ENCODE measurements at regions not wholly inside any gene's neighbourhood (a gene's known extent, or its start where the extent isn't known, plus 50 kb on each side); places are given as distances from the start of the nearest gene placed in this dataset.
A peak's percentile ranks its signal among the peaks of the same experiment; 100 is the strongest.
"Not testable (repeated sequence)": the region's sequence is repeated elsewhere in the genome, so short reads cannot be mapped to it uniquely, and the experiment has no call there.

DNA sequence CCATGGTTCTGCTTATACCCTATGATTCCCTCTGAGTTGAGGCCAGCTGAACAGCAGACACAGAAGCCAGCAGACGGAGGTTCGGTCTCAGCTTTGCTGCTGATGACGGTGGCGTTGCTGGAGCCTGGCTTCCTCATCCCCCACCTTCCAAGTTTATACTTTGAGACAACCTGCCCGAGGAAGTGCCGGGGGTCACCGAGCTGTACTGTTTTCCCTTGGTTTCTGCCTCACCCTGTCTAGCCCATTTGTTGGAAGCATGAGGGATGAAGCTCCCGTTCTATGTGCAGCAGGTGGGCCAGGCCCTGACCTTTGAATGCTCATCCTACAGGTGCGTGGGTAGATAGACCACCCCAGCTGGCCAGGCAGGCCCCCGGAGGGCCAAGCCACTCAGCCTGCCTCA is 117.3 kb downstream of the MYCN start:
- DNase-seq, result no peak

DNA sequence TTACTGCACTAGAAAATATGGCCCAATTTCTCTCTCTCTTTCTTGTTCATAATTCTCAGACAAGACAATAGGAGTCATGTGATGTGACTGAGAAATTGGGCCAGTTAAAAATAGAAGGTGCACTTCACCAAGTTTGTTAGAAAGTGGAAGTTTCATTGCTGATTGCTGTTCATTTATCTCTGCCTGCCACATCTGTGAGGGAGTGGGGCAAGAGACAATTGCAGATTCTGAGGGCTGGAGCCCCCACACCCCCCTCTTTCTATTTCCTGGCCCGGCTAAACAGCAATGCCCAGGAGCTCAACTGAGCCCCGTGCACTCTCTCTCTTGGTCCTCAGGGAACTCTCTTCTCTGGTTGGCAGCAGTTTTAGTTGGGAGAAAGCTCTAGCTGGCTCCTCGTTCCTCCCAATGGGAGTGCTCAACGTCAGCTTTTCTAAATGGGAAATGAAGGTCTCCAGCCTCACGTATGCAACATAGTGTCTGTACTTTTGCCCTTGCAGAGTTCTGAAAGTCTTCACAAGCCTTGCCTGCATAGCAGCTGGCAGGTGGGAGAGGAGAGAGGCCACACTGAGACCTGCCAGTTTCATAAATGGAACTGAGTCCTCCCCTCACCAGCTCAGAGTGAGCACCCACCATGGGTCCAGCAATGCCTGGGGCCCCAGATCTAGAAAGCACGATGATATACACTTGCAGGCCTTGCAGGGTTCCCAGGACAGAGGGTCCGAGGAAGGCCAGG is 115.7 kb downstream of the MYCN start:
- no peak for DNase-seq

DNA sequence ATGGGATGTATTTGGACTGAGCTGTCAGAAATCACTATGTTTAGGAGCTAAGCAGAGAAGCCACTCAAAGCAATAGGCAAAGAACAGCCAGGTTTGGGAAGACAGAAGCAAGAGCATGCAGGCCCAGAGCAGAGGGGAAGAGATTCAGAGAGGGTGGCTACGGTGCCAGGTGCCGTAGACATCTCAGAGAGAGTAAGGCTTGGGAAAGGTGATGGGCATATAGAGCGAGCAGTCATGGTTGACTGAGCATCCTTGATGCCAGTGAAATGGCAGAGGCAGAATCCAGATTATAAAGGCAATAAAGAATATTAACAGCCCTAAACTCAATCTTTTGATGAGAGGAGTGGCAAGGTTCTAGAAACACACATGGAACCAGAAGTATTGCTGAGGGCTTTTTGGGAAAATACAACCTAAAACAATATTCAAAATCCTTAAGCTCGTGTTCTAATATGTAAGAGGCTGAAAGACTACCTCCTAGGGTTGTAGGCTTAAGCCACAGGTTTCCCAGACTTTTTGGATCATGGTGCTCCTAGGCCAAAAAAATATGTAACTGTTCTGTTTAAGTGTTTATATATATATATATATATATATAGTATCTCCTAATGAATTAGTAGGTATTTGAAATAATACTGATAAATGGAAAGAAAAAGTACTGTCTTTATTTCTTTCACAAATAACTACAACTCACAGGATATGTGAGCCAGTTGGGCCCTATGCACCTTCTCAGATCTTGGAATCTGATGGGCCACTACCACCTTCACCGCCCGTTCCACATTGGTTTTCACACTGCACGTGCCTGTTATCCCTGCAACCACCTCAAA is 113.3 kb downstream of the MYCN start:
- no peak for DNase-seq

DNA sequence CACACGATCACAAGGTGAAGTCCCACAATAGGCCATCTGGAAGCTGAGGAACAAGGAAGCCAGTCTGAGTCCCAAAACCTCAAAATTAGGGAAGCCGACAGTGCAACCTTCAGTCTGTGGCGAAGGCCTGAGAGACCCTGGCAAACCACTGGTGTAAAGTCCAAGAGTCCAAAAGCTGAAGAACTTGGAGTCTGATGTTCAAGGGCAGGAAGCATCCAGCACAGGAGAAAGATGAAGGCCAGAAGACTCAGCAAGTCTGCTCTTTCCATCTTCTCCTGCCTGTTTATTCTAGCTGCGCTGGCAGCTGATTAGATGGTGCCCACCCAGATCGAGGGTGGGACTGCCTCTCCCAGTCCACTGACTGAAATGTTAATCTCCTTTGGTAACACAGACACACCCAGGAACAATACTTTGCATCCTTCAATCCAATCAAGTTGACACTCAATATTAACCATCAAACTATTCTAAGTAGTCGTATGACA is 112.3 kb downstream of the MYCN start:
- not testable (repeated sequence) for DNase-seq

DNA sequence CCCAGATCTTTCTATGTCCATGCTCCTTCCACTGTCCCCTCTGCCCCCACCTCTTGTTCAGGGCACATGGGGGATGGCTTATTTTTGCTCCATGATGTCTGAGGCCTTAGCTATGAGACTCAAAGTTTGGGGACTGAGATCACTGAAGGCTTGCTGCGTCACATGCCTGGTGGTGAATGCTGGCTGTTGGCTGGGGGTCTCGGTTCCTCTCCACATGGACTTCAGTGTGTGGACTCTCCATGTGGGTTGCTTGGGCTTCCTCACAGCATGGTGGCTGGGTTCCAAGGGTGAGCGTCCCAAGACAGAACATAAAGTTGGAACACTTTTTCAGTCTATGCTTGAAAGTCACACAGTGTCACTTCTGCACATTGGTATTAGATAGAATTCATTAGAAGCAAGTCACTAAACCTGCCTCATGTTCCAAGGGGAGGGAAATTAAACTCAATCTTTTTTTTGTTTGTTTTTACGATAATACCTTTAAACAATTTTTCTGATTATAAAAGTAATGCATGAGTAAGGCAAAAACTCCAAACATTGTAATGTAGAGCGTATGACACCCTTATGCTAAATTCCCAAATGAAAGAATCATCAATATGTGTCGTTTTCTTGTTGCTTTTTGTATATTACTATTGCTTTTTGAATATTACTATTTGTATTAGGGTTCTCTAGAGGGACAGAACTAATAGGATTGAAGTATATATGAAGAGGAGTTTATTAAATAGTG is 111.7 kb downstream of the MYCN start:
- no peak for DNase-seq

DNA sequence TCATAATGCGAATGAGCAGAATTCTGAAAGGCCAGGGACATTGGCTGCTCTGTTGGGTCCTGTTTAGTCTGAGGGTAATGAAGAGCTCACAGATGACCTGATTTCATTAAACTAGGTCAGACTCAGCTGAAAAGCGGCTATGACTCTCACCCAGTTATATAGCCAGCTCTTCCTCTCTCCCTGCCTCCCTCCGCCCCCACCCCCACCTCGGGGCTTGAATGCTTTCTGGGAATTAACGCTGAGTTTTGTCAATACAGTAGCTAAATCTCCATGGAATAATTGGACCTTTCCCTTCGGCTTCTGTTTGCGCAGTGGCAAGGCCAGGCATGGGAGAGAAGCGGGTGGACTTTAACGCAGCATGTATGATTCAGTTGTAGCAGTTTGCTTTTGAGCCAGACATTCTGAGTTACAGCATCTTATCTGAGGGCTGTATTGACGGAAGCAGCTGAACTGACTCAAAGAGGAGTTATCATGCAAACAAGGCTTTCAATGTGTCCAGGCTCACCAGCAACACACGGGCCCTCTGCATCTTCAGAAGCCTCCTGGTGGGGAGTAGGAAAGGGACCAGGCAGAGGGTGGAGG is 110.6 kb downstream of the MYCN start:
- no peak for DNase-seq

DNA sequence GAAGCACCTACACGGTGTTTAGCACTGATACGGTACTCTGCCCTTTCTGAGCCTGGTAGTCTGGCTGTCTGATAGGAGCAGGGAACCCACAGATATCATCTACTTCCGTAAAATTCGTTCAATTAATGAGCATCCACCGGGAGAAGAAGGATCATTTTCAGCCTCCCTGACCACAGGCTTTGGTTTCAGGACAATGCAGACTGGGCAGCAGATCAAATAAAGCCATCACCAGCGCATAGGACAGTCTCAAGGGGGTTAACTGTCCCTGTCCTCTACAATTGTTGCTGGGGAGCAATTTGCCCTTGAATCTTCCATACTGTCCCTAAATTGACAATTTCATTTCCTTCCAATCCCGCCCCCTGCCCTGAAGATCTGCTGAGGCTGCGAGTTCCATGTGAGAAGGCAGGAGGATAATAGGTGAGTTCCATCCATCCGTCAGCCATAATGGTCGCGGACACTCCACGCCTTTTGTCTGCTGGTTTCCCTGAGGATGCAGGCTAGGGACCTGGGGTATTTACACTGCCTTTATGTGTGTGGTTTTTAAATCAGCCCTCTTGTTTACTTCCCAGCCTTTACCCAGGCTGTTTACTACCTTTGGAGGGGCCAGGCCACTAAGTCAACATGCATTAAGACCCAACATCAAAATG is 110.0 kb downstream of the MYCN start:
- DNase-seq, result no peak

DNA sequence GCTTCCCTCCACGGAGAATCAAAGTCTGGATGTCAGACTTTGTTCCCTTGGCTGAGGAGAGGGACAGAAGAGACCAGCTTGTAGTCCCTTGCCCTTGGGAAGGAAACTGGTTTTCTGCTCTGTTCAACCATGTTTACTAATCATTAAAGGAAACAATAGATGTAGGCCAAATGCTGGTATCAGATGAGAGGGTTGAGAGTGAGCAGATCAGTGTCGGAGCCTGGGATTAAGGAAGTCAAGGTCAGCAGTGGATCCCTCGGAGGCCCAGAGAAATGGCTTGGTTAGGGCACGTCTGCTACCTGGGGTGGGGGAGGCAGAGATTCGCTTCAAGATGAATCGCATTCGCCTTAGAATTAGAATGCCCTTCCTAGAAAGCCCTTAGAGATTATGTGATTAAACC is 109.1 kb downstream of the MYCN start:
- no peak for DNase-seq

DNA sequence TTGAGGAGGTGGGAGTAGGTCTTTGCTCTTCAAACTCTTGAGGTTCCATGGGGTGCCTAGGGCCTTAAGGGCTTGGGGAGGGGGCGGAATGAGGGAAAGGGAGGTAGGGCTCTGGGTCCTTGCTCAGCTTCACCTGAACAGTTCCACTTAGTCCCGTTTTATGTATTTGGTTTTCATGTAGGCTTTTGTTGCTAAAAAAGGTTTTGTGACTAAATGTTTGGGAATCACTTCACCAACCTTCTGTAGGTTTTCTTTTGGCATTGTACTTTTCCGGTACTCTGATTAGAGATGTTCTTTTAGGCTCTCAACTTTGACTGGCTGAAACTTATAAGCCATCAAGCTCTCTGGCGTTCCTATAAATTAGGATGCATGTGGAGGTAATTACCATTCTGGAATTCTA is 108.1 kb downstream of the MYCN start:
- no peak for DNase-seq

DNA sequence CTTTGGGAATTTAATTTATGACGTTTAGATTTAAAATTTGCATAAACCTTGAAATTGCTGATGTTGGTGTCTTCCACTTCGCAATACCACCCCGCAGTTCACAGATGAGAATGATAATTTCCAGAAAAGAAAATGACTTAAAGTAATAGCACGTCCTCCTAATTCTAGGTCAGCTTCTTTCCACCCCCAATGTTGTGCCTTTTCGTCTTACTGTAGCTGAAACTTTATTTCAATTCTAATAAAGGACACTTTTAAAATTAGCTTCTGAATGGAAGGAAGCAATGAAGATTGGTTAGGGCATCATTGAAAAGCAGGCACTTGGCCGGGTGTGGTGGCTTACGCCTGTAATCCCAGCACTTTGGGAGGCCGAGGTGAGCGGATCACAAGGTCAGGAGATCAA is 107.4 kb downstream of the MYCN start:
- DNase-seq, result no peak

DNA sequence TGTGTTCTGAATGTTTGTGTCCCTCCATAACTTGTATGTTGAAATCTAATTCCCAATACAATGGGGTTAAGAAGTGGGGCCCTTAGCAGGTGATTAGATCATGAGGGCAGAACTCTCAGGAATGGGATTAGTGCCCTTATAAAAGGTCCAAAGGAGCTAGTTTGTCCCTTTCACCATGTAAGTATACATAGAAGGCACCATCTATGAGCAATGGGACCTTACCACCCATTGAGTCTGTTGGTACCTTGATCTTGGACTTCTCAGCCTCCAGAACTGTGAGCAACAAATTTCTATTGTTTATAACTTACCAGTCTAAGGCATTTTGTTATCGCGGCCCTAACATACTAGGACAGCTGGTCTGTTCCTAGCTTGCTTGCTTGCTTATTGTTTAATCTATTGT is 106.3 kb downstream of the MYCN start:
- DNase-seq, result no peak

DNA sequence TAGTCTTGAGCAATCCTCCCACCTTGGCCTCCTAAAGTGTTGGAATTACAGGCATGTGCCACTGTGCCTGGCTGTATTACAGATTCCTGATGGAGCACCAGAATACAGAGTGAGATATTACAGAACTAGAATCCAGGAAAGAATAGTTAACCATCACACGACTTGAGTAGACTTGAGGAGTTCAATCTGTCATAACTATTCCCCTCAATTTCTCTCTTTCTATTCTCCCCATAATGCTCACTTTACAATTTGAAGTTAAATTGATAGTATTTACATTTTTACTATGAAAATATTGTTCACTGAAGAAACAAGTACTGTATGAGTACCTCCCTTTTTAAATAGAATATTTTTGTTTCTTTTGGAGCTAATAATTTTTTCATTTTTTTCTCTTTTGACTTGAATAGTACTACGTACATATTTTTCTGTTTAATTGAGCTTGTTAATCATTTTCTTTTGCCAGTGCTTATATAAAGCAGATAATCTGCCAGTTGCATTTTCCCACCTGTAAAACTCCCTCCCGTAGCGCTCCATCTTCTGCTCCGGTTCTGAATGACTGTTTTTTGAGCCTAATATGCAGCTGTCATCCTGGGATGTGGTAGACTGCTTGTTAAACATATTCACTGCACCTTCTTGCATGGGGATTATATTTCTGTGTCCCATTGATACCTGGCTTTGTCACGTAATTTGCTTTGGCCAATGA is 105.5 kb downstream of the MYCN start:
- no peak for DNase-seq

DNA sequence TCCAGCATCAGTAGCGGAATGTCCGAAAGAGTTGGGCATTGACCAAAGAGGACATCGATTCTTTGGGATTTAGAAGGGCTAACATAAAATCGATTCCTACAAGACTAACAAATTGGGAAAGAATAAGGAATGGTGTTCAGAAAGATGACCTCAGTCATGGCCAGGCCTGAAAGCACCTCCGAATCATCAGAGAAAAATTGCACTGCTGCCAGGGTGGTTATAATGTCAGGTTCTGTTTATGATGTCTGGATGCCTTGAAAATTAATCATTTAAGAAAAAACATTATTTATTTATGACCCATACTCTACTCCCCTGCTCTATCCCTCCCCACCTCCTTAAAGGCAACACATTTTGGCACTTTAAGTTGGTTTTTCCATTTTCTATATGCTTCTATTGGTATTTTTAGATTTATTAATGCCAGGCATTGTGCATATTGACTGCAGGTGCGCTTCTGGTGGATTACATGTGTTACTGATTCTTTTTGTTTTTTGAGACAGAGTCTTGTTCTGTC is 104.7 kb downstream of the MYCN start:
- no peak for DNase-seq

DNA sequence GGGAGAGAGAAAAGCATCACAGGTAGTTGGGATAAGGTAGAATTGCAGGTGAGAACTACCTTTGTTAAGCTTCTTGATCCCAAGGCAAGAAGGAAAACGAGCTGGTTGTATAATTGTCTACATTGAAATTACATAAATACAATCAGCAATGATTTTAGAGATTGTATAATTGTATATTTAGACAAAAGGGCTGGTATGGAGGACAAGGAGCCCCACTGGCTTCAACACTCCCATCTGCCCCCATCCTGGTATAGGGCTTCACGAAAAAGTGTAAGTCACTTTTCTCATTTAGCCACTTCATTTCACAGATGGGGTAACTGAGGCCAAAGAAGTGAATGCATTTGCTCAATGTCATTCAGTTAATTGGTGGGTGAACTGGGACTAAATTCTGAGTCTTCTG is 103.3 kb downstream of the MYCN start:
- DNase-seq, result no peak

DNA sequence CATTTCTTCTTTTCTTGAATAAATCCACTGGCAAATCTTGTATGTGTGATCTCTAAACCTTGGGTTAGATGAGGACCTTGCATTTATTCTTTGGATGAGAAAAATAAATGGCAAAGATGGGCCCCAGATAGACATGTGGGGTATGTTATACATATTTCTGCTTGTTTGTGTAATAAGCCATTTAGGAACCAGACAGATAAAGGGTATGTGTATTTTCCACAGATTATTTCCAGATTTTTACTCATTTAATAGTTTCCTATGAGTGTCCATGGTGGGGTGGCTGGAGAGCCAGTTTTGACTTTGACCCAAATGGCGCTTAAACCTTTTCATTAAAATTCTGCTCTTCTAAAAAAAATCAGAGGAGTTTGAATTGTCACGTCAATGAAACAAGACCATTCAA is 102.8 kb downstream of the MYCN start:
- DNase-seq, result no peak

DNA sequence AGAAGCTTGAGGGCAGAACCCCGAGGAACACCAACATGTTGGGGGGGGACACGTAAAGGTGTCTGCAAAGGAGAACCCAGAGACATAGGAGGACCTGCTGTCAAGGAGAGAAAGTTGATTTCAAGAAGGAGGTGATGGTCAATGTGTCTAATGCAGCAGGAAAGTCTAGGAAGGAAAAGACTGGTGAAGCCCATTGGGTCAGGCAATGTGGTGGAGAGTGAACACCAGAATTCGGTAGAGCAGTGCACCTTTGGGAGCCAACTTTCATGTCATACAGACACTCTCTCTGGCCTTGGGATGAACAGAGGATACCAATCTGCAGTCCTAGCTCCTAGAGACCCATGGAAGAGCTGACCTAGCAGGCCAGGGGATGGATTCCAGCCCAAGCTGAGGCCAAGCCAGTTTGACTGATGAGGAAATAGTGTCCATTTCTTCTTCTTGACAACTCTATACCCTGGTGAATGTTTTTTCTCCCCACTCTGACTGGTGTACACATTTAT is 101.9 kb downstream of the MYCN start:
- DNase-seq, result no peak

DNA sequence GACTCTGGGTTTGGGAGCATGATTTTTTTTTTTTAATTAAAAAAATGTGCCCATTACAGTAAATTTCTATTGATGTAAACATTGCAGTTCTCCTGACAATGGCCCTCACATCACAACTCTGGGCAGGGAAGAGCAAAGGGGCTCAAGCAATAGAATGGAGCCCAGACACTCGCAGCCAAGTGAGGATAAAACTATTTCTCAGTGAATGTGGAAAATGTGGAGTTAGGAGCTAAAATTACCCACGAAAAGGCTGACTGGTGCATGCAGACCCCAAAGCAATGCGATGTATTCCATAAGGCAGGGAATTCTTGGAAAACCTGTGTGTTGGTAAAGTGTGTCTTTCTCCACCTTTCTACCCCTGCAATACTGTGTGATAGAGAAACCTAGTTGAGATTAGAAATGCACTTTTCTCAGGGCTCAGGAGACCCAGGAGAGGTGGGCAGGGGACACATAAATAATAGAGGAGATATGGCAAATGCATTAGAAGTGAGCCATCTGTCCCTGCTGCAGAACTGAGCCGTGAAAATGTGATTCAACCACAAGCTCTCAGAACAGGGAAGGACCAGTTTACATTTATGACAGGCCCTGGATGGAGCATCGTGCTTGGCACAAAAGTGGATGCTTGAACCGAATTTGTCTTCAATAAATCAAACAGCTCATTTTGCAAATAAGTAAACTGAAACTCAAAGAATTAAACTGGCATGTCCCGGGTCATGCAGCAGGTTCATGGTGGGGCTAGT is 100.1 kb downstream of the MYCN start:
- DNase-seq, result no peak

DNA sequence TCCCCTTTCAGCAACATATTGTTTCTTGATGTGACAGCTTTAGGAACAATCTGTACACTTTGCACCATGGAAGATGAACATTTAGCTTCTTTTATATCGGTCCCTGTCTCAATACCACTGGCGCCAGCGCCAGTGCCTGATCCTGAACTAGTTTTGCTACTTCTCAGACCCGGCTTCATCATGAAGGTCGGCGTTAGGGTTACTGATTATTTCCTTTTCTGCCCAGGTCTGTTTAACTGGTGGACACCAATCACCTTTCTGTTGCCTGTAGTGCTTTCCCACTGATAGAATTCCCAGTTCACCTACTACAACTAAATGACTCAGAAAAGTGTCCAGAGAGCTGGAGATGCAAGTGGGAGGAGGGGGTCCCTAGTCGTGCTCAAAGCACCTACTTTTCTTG is 99.5 kb downstream of the MYCN start:
- no peak for DNase-seq

DNA sequence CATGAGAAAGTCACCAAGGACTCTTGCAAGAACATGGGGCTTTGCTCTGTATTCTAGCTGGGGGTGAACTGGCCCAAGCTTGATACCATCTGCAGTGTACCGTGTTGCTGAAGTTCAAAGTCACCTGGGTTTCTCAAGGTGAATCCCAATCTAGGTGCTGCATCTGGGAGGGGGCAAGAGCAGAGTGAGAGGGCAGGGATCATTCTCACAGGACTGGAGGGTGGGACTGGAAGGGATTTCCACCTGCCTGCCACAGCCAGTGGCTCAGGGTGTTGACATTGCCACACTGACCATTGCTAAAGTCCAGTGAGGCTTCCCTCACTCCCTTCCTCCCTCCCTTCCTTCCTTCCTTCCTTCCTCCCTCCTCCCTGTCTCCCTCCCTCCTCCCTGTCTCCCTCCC is 98.7 kb downstream of the MYCN start:
- DNase-seq, result no peak

DNA sequence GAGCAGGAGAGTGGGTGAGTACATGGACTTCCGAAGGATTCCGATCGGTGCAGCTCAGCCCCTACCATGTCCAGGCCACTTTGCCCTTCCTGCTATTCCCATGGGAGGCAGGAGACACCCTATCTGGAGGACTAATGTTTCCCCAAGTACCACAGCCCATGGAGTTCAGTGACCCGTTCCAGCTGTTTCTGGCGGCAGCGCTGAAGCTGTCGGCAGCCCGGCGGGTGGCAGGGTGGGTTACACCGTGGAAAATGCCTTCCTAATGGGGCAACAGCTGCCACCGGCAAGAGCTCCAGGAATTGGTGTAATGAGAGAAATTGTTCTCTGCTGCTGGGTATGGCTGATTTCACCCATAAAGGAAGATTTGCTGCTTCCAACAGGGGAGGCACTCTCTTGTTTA is 98.3 kb downstream of the MYCN start:
- DNase-seq, result peak; percentile 28
